ENCODE measurements at regions not wholly inside any gene's neighbourhood (a gene's known extent, or its start where the extent isn't known, plus 50 kb on each side); places are given as distances from the start of the nearest gene placed in this dataset.

GRCh38 chr1:227424159-227424680 is 105.9 kb upstream of the CDC42BPA start:
- ATAC-seq, result no peak
- Histone ChIP-seq H3K36me3 (ENCODE audit: control insufficient read depth in 1 of 2, insufficient read depth in 2 of 2, low read length in 2 of 2) (no peaks in the 10 kb centered on the region), H3K9ac (ENCODE audit: low read length) (no peak overlapping the region), H3K4me3 (replicated peaks in 1 of 2; ENCODE audit: low read depth in 1 of 2, low read length in 2 of 2) (no peak overlapping the region), H3K79me2 (ENCODE audit: insufficient read depth, low read length) (no peaks in the 10 kb centered on the region), H3K9me2 (ENCODE audit: insufficient read depth) (no peaks in the 10 kb centered on the region), H4K20me1 (ENCODE audit: insufficient read depth) (no peaks in the 10 kb centered on the region), H3K4me2 (ENCODE audit: low read length) (no peak overlapping the region), H3K4me1 (ENCODE audit: control insufficient read depth in 1 of 2, insufficient read depth in 2 of 2, low read length in 2 of 2) (peaks cover 0 to 21% of the 10 kb centered on the region in 2 experiments; a peak in 3 of 4 replicates), H3K9me3 (ENCODE audit: control insufficient read depth in 1 of 2, insufficient read depth in 1 of 2, low read depth in 1 of 2, low read length in 2 of 2) (no peaks in the 10 kb centered on the region), H3K27ac (ENCODE audit: low read depth, low read length) (no peak overlapping the region), H2AFZ (ENCODE audit: low read depth, low read length, poor library complexity, severe bottlenecking) (no peak overlapping the region), H3K27me3 (ENCODE audit: insufficient read depth, low read length) (no peaks in the 10 kb centered on the region)
- ChIA-PET CTCF (no interaction called here), RAD21 (ENCODE audit: low non-redundant PET in 1 of 2, low total read pairs in 2 of 2, uncharacterized antibody in 2 of 2, unreplicated experiment in 2 of 2) (no interaction called here), POLR2A (no interaction called here)
- no peak for TF ChIP-seq ELF1 (IDR thresholded peaks at IDR 0.05; ENCODE audit: borderline replicate concordance, low read depth)
- no peak for TF ChIP-seq CEBPB (IDR thresholded peaks at IDR 0.05; ENCODE audit: low read depth)
- no peak for TF ChIP-seq EZH2 (IDR thresholded peaks at IDR 0.05)
- TF ChIP-seq POLR2A (IDR thresholded peaks at IDR 0.05; ENCODE audit: borderline replicate concordance, extremely low read depth, insufficient read depth, insufficient read length), result no peak
- no peak for TF ChIP-seq EZH2phosphoT487 (IDR thresholded peaks at IDR 0.05; ENCODE audit: borderline replicate concordance)
- no peak for TF ChIP-seq POLR2AphosphoS5 (IDR thresholded peaks at IDR 0.05; ENCODE audit: low read depth, low read length)
- BruUV-seq (replicated peaks), result no TSS peak
- no peak for DNase-seq (ENCODE audit: low read depth, low spot score)
- intact Hi-C loops (cut with micrococcal nuclease), result no loop called here

DNA sequence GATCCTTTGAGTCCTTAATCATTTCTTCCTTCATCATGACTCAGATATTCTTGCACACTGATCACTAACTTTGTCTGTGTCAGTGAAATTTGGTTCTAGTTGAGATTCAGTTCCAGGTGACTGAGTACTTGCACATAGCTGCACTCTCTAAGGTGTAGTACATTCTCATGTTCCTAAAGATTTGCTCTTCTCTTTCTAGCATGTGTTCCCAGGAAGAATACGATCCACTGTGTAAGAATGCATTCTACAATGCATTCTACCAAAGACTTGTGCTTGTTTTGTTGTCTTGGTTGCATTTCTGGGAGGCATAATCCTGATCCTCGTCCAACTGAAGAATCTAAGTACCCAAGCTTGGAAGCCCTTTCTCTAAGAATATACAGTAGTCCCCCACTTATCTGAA is 104.3 kb upstream of the CDC42BPA start:
- H3K9me3 ChIP-seq (ENCODE audit: control insufficient read depth in 1 of 2, insufficient read depth in 1 of 2, low read depth in 1 of 2, low read length in 2 of 2), result no peaks in the 10 kb centered on the region
- POLR2A ChIA-PET, result no interaction called here
- CTCF ChIA-PET, result no interaction called here
- RAD21 ChIA-PET (ENCODE audit: low non-redundant PET in 1 of 2, low total read pairs in 2 of 2, uncharacterized antibody in 2 of 2, unreplicated experiment in 2 of 2), result no interaction called here
- 0 out of 2 replicates have a peak, but pooled peaks have one; percentile 14 for ATAC-seq
- H3K9ac ChIP-seq (ENCODE audit: low read length), result no peak overlapping the region
- no peak for DNase-seq (ENCODE audit: low read depth, low spot score)
- H3K9me2 ChIP-seq (ENCODE audit: insufficient read depth), result no peaks in the 10 kb centered on the region
- no peak overlapping the region for H3K27ac ChIP-seq (ENCODE audit: low read depth, low read length)
- BruUV-seq (replicated peaks), result no TSS peak
- H3K79me2 ChIP-seq (ENCODE audit: insufficient read depth, low read length), result no peaks in the 10 kb centered on the region
- no peaks in the 10 kb centered on the region for H4K20me1 ChIP-seq (ENCODE audit: insufficient read depth)
- peaks cover 0 to 8% of the 10 kb centered on the region in 2 experiments; a peak in 3 of 4 replicates for H3K4me1 ChIP-seq (ENCODE audit: control insufficient read depth in 1 of 2, insufficient read depth in 2 of 2, low read length in 2 of 2)
- intact Hi-C loops (cut with micrococcal nuclease), result no loop called here
- no peak overlapping the region for H3K4me3 ChIP-seq (replicated peaks in 1 of 2; ENCODE audit: low read depth in 1 of 2, low read length in 2 of 2)
- H2AFZ ChIP-seq (ENCODE audit: low read depth, low read length, poor library complexity, severe bottlenecking), result no peak overlapping the region
- H3K27me3 ChIP-seq (ENCODE audit: insufficient read depth, low read length), result no peaks in the 10 kb centered on the region
- no peak overlapping the region; the same call in 1 of the 2 replicates for H3K4me2 ChIP-seq (ENCODE audit: low read length)
- H3K36me3 ChIP-seq (ENCODE audit: control insufficient read depth in 1 of 2, insufficient read depth in 2 of 2, low read length in 2 of 2), result no peaks in the 10 kb centered on the region
- TF ChIP-seq YY1 (IDR thresholded peaks at IDR 0.05; ENCODE audit: extremely low read depth, insufficient replicate concordance, low read depth, low read length), result no peak
- no peak for TF ChIP-seq POLR2A (IDR thresholded peaks at IDR 0.05; ENCODE audit: borderline replicate concordance, extremely low read depth, insufficient read depth, insufficient read length)
- TF ChIP-seq EZH2 (IDR thresholded peaks at IDR 0.05), result no peak
- no peak for TF ChIP-seq RAD21 (IDR thresholded peaks at IDR 0.05; ENCODE audit: low read depth)
- no peak for TF ChIP-seq ELF1 (IDR thresholded peaks at IDR 0.05; ENCODE audit: borderline replicate concordance, low read depth)
- no peak for TF ChIP-seq EGR1 (IDR thresholded peaks at IDR 0.05; ENCODE audit: low read depth)
- TF ChIP-seq JUND (IDR thresholded peaks at IDR 0.05), result no peak
- TF ChIP-seq MAX (IDR thresholded peaks at IDR 0.05), result no peak
- TF ChIP-seq, protein P1, sequence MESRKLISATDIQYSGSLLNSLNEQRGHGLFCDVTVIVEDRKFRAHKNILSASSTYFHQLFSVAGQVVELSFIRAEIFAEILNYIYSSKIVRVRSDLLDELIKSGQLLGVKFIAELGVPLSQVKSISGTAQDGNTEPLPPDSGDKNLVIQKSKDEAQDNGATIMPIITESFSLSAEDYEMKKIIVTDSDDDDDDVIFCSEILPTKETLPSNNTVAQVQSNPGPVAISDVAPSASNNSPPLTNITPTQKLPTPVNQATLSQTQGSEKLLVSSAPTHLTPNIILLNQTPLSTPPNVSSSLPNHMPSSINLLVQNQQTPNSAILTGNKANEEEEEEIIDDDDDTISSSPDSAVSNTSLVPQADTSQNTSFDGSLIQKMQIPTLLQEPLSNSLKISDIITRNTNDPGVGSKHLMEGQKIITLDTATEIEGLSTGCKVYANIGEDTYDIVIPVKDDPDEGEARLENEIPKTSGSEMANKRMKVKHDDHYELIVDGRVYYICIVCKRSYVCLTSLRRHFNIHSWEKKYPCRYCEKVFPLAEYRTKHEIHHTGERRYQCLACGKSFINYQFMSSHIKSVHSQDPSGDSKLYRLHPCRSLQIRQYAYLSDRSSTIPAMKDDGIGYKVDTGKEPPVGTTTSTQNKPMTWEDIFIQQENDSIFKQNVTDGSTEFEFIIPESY (IDR thresholded peaks at IDR 0.05; ENCODE audit: extremely low read depth, insufficient replicate concordance, low read length), result no peak
- TF ChIP-seq SRF (IDR thresholded peaks at IDR 0.05; ENCODE audit: low read depth), result no peak
- TF ChIP-seq EZH2phosphoT487 (IDR thresholded peaks at IDR 0.05; ENCODE audit: borderline replicate concordance), result no peak
- no peak for TF ChIP-seq TCF7L2 (IDR thresholded peaks at IDR 0.05; ENCODE audit: borderline replicate concordance, extremely low read depth, insufficient read depth, insufficient read length)
- TF ChIP-seq POLR2AphosphoS5 (IDR thresholded peaks at IDR 0.05; ENCODE audit: low read depth, low read length), result no peak
- TF ChIP-seq SP1 (IDR thresholded peaks at IDR 0.05; ENCODE audit: low read depth), result no peak
- TF ChIP-seq FOSL1 (IDR thresholded peaks at IDR 0.05; ENCODE audit: low read depth), result no peak
